Midbrain (tissue), 1 donor: ENCODE measurements at regions not wholly inside any gene's neighbourhood (a gene's known extent, or its start where the extent isn't known, plus 50 kb on each side); places are given as distances from the start of the nearest gene placed in this dataset.
A peak's percentile ranks its signal among the peaks of the same experiment; 100 is the strongest.

Experiments
- DNase-seq: peaks from one replicate; lab custom pipeline; 2025; lab: John Stamatoyannopoulos, UW

- DNase-seq = no peak
These were observed 110.5 kb upstream of the HABP2 start for GRCh38 chr10:113442336-113442735.

GRCh38 chr10:113443141-113443925 is 109.5 kb upstream of the HABP2 start:
- no peak for DNase-seq

GRCh38 chr10:113444766-113445365 is 108.0 kb upstream of the HABP2 start:
- no peak for DNase-seq

GRCh38 chr10:113445736-113446135 is 107.1 kb upstream of the HABP2 start:
- DNase-seq = no peak

- no peak for DNase-seq
These were observed 106.1 kb upstream of the HABP2 start for GRCh38 chr10:113446739-113447138.

- DNase-seq = no peak
These were observed 105.6 kb upstream of the HABP2 start for GRCh38 chr10:113447278-113447677.

- DNase-seq = no peak
These were observed 103.7 kb upstream of the HABP2 start for GRCh38 chr10:113449006-113449695.

- no peak for DNase-seq
These were observed 102.6 kb upstream of the HABP2 start for GRCh38 chr10:113450046-113450804.

GRCh38 chr10:113450906-113451305 is 101.9 kb upstream of the HABP2 start:
- DNase-seq = no peak

GRCh38 chr10:113452146-113452845 is 100.6 kb upstream of the HABP2 start:
- no peak for DNase-seq

GRCh38 chr10:113453351-113453750 is 99.5 kb upstream of the HABP2 start:
- no peak for DNase-seq

GRCh38 chr10:113454341-113455061 is 98.4 kb upstream of the HABP2 start:
- DNase-seq = peak; percentile 27

- DNase-seq = no peak
These were observed 96.9 kb upstream of the HABP2 start for GRCh38 chr10:113455947-113456346.

GRCh38 chr10:113456741-113457140 is 96.1 kb upstream of the HABP2 start:
- no peak for DNase-seq

GRCh38 chr10:113457408-113457807 is 95.4 kb upstream of the HABP2 start:
- DNase-seq = no peak

- DNase-seq = no peak
These were observed 94.4 kb upstream of the HABP2 start for GRCh38 chr10:113458451-113458850.

GRCh38 chr10:113458944-113459343 is 93.9 kb upstream of the HABP2 start:
- no peak for DNase-seq

- DNase-seq = no peak
These were observed 93.1 kb upstream of the HABP2 start for GRCh38 chr10:113459626-113460280.

- no peak for DNase-seq
These were observed 89.8 kb upstream of the HABP2 start for GRCh38 chr10:113463083-113463482.

GRCh38 chr10:113463777-113464176 is 89.1 kb upstream of the HABP2 start:
- no peak for DNase-seq

GRCh38 chr10:113469796-113470195 is 83.1 kb upstream of the HABP2 start:
- no peak for DNase-seq
